HUES48 (cell line): ENCODE measurements at regions not wholly inside any gene's neighbourhood (a gene's known extent, or its start where the extent isn't known, plus 50 kb on each side); places are given as distances from the start of the nearest gene placed in this dataset.
"Not testable (repeated sequence)": the region's sequence is repeated elsewhere in the genome, so short reads cannot be mapped to it uniquely, and the experiment has no call there.

Experiments used
- H3K27ac ChIP-seq: one replicate; pipeline ENCODE4 v1.7.0; 2013; ENCODE audit warnings: low read depth, low read length, inconsistent platforms
- H3K27me3 ChIP-seq: 2 replicates; pipeline ENCODE4 v1.6.1; 2013; ENCODE audit warnings: mild to moderate bottlenecking, low read length; ENCODE audit not compliant: control insufficient read depth, insufficient read depth
- H3K36me3 ChIP-seq: 2 replicates; pipeline ENCODE4 v1.6.1; 2013; ENCODE audit warnings: low read length; ENCODE audit not compliant: control insufficient read depth, insufficient read depth
- H3K4me1 ChIP-seq: 2 replicates; pipeline ENCODE4 v1.6.1; 2013; ENCODE audit warnings: mild to moderate bottlenecking, low read length; ENCODE audit not compliant: control insufficient read depth, insufficient read depth
- H3K4me3 ChIP-seq: 2 replicates; pipeline ENCODE4 v1.5.1; 2013; ENCODE audit warnings: mild to moderate bottlenecking, low read depth, low read length
- H3K9ac ChIP-seq: 2 replicates; pipeline ENCODE4 v1.6.1; 2013; ENCODE audit warnings: mild to moderate bottlenecking, low read depth, low read length, moderate library complexity
- H3K9me3 ChIP-seq: 2 replicates; pipeline ENCODE4 v1.6.1; 2013; ENCODE audit warnings: low read length; ENCODE audit not compliant: control insufficient read depth, insufficient read depth

DNA sequence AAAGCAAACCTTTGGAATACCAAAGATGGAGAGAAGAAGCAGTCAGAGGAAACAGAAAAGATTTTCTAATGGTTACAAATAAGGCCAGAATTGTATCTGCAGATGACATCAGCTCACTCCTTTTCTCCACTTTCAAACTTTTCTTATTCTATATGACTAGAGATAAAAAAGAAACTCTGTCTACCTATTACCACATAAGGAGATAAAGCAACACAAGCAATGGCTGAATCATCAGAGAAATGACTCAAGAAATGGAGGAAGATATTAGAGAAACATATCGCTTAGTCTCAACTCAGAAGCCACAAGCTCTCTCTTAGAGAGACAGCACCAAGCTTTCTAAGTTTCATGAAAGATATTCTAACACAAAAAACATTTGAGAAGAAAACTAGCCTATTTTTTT lies 784.0 kb downstream of the ZPLD1 start:
- Histone ChIP-seq H3K4me3 (no peak overlapping the region), H3K27me3 (no peaks in the 10 kb centered on the region), H3K36me3 (no peaks in the 10 kb centered on the region), H3K9ac (no peak overlapping the region), H3K9me3 (no peaks in the 10 kb centered on the region), H3K4me1 (no peaks in the 10 kb centered on the region), H3K27ac (no peak overlapping the region)

DNA sequence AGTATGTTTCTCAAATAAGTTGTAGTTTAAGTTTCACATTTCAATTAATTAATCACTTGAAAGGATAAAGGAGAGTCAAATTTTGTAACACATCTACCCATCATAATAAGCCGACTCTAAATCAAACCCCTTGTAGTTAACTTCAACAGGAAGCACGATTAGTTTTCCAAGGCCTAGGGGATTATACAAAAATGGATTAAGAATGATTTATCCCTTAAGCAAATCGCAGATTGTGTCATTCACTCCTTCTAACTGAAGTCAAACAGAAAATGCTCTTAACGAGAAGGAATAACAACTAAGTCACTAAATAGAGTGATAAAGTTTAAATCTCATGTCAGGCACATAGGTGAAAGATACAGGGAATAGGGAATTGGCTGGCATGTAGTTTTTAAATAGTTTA lies 792.8 kb downstream of the ZPLD1 start:
- no peaks in the 10 kb centered on the region for H3K4me1 ChIP-seq
- no peak overlapping the region for H3K4me3 ChIP-seq
- no peaks in the 10 kb centered on the region for H3K27me3 ChIP-seq

GRCh38 chr3:103247459-103247858 lies 812.6 kb downstream of the ZPLD1 start:
- Histone ChIP-seq H3K9ac (no peak overlapping the region), H3K27me3 (no peaks in the 10 kb centered on the region), H3K27ac (no peak overlapping the region), H3K4me3 (no peak overlapping the region), H3K36me3 (no peaks in the 10 kb centered on the region), H3K9me3 (no peaks in the 10 kb centered on the region), H3K4me1 (no peaks in the 10 kb centered on the region)

More for the DNA sequence above, 792.8 kb downstream of the ZPLD1 start:
- no peak overlapping the region for H3K27ac ChIP-seq
- H3K36me3 ChIP-seq, result no peaks in the 10 kb centered on the region
- no peaks in the 10 kb centered on the region for H3K9me3 ChIP-seq
- no peak overlapping the region for H3K9ac ChIP-seq

DNA sequence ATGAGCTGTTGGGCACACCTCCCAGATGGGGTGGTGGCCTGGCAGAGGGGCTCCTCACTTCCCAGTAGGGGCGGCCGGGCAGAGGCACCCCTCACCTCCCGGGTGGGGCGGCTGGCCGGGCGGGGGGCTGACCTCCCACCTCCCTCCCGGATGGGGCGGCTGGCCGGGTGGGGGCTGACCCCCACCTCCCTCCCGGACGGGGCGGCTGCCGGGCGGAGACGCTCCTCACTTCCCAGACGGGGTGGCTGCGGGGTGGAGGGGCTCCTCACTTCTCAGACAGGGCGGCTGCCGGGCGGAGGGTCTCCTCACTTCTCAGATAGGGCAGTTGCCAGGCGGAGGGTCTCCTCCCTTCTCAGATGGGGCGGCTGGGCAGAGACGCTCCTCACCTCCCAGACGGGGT lies 820.0 kb downstream of the ZPLD1 start:
- H3K9ac ChIP-seq, H3K36me3 ChIP-seq, H3K27ac ChIP-seq, H3K27me3 ChIP-seq, H3K4me3 ChIP-seq, H3K4me1 ChIP-seq: not testable (repeated sequence)
- 0 out of 2 replicates have a peak, but pooled peaks cover 14% of the 10 kb centered on the region for H3K9me3 ChIP-seq

GRCh38 chr3:103269287-103269686 lies 834.5 kb downstream of the ZPLD1 start:
- H3K36me3 ChIP-seq, result no peaks in the 10 kb centered on the region
- H3K9ac ChIP-seq, result no peak overlapping the region
- no peak overlapping the region for H3K27ac ChIP-seq
- no peaks in the 10 kb centered on the region for H3K4me1 ChIP-seq
- H3K4me3 ChIP-seq, result no peak overlapping the region
- H3K27me3 ChIP-seq, result no peaks in the 10 kb centered on the region
- H3K9me3 ChIP-seq, result peaks cover 31% of the 10 kb centered on the region

DNA sequence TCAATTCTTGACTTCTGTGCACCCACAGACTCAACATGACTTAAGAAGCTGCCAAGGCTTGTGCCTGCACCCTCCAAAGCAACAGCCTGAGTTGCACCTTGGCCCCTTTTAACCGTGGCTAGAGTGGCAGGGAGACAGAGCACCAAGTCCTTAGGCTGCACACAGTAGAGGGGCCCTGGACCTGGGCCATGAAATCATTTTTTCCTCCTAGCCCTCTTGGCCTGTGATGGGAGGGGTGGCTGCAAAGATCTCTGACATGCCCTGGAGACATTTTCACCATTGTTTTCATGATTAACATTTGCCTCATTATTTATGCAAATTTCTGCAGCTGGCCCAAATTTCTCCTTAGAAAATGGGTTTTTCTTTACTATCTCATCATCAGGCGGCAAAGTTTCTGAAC lies 836.8 kb downstream of the ZPLD1 start:
- Histone ChIP-seq H3K27ac (no peak overlapping the region), H3K27me3 (no peaks in the 10 kb centered on the region), H3K9ac (no peak overlapping the region), H3K4me3 (no peak overlapping the region), H3K4me1 (no peaks in the 10 kb centered on the region), H3K36me3 (no peaks in the 10 kb centered on the region), H3K9me3 (peaks cover 31% of the 10 kb centered on the region)

DNA sequence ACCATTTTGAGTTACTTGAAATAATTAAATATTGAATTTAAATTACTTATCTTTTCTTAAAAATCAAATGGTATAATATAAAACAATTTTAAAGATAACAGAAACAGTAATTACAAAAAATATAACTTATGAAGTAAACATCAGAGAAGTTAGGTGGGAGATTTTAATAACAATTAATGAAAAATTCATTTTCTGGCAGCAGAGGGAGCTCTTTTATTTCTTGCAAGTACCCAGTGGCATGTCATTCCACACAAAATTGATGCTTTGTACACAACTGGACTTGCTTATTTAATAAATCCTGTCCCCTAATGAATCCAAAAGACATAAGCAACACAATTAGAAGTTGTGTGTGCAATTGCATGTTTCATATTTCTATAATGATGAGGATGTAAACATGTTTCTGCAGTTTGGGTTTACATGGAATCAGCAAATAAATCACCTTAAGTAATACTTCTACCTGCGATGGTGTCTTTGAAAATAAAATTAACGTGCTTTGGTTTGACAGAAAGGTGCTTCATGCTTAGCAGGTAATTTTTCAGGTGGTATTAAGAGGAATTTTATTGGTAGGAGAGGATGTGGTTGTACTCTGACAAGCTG lies 861.3 kb downstream of the ZPLD1 start:
- Histone ChIP-seq H3K9ac (no peak overlapping the region), H3K4me1 (no peaks in the 10 kb centered on the region), H3K36me3 (no peaks in the 10 kb centered on the region), H3K27me3 (no peaks in the 10 kb centered on the region), H3K27ac (no peak overlapping the region), H3K9me3 (no peaks in the 10 kb centered on the region), H3K4me3 (no peak overlapping the region)

GRCh38 chr3:103297502-103297901 lies 862.7 kb downstream of the ZPLD1 start:
- not testable (repeated sequence) for H3K9me3 ChIP-seq, H3K4me1 ChIP-seq, H3K27me3 ChIP-seq, H3K9ac ChIP-seq, H3K27ac ChIP-seq, H3K36me3 ChIP-seq, H3K4me3 ChIP-seq

GRCh38 chr3:103306104-103306503 lies 871.3 kb downstream of the ZPLD1 start:
- Histone ChIP-seq H3K27ac (no peak overlapping the region), H3K4me3 (no peak overlapping the region), H3K4me1 (peaks cover 5% of the 10 kb centered on the region; the same call in 1 of the 2 replicates), H3K9me3 (no peaks in the 10 kb centered on the region), H3K9ac (no peak overlapping the region), H3K27me3 (no peaks in the 10 kb centered on the region), H3K36me3 (no peaks in the 10 kb centered on the region)

DNA sequence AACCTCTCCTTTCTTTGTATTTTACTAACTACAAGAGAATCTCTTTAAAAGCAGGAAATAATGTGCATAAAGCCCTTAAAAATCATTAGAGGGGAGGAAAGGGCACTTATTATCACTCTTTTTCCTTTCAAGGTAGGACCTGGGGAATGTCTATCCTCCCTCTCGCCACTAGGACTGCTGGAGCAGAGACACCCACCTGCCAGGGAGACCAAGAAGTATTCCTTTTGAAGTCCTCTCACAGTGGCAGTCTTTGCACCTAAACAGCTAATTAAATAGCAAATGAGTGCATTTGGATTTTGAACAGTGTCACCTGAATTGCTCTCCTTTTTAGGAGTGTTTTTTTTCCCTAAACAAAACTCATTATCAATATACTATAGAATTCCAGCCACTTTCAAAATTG lies 874.1 kb downstream of the ZPLD1 start:
- H3K9me3 ChIP-seq, result no peaks in the 10 kb centered on the region
- no peak overlapping the region for H3K4me3 ChIP-seq
- no peaks in the 10 kb centered on the region for H3K27me3 ChIP-seq
- no peak overlapping the region for H3K9ac ChIP-seq
- H3K27ac ChIP-seq, result no peak overlapping the region
- H3K36me3 ChIP-seq, result no peaks in the 10 kb centered on the region
- H3K4me1 ChIP-seq, result peaks cover 5% of the 10 kb centered on the region; the same call in 1 of the 2 replicates

DNA sequence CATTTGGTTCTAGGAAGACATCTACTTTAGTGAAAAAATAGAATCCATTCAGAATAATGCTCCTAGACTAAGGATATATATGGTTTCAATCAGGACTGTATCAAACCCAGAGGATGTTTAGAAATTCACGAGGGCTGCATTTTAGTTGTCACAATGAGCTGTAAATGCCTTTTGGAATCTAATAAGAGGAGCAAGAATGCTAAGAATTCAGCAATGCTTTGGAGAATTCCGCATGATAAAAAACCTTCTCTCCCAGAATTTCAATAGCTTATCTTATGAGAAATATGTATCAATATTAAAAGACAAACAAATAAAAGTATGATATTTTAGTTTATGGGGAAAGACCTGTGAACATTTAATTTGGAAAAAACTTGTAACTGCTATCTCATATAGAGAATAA lies 885.1 kb downstream of the ZPLD1 start:
- Histone ChIP-seq H3K4me3 (peak overlapping the region; percentile 29; the same call in 1 of the 2 replicates), H3K9ac (no peak overlapping the region), H3K4me1 (peaks cover 15% of the 10 kb centered on the region), H3K27ac (no peak overlapping the region), H3K27me3 (no peaks in the 10 kb centered on the region), H3K36me3 (no peaks in the 10 kb centered on the region), H3K9me3 (no peaks in the 10 kb centered on the region)
